B cell (primary cell): ENCODE measurements at regions not wholly inside any gene's neighbourhood (a gene's known extent, or its start where the extent isn't known, plus 50 kb on each side); places are given as distances from the start of the nearest gene placed in this dataset.

ENCODE experiments used
- ATAC-seq: fragments of 200-7000 bp; cut with Tn5 transposase; one replicate; pipeline ENCODE4 v1.10.0; 2021; ENCODE audit warnings: low read depth, mild to moderate bottlenecking, moderate number of reproducible peaks, moderate library complexity
- CTCF ChIA-PET: fragments of 350-600 bp; sonication (Branson Sonifier 250); formaldehyde crosslinking; loops from one replicate; lab custom pipeline; 2021; ENCODE audit warnings: antibody characterized with exemption, inconsistent platforms; lab: Charles Lee
- POLR2A ChIA-PET: fragments of 350-600 bp; sonication (Branson Sonifier 250); formaldehyde crosslinking; loops from one replicate; lab custom pipeline; 2021; ENCODE audit warnings: antibody characterized with exemption; lab: Charles Lee
- DNase-seq: peaks from one replicate; pipeline ENCODE4 v3.0.0; 2013
- H2AFZ ChIP-seq: 2 replicates; pipeline ENCODE4 v1.6.1; 2012; ENCODE audit warnings: mild to moderate bottlenecking, low read depth, low read length; ENCODE audit not compliant: insufficient read depth, poor library complexity, severe bottlenecking
- H3K27ac ChIP-seq, 2 donors: 1 replicate in 1 of 2; 2 replicates in 1 of 2; pipeline ENCODE4 v1.5.1; 2012 to 2013; ENCODE audit warnings: low read length in 2 of 2, mild to moderate bottlenecking in 2 of 2, moderate library complexity in 1 of 2
- H3K27me3 ChIP-seq, 4 experiments: fragments of 200-600 bp in 1 of 4; sonication (generic) in 1 of 4; replicated peaks in 1 of 4; 1 replicate in 2 of 4; 2 replicates in 2 of 4; pipeline versions ENCODE4 v1.6.1 to v1.7.0; 2013 to 2016; ENCODE audit warnings: low read length in 3 of 4, mild to moderate bottlenecking in 2 of 4, mixed read lengths in 1 of 4, moderate library complexity in 1 of 4; ENCODE audit not compliant: insufficient read depth in 4 of 4, control insufficient read depth in 3 of 4; ENCODE audit errors: control extremely low read depth in 1 of 4
- H3K36me3 ChIP-seq, 2 experiments: replicated peaks in 1 of 2; 1 replicate in 1 of 2; 2 replicates in 1 of 2; pipeline versions ENCODE4 v1.6.1 to v1.7.1; 2013; ENCODE audit warnings: low read length in 1 of 2; ENCODE audit not compliant: insufficient read depth in 2 of 2, control insufficient read depth in 1 of 2; ENCODE audit errors: control extremely low read depth in 1 of 2, extremely low read depth in 1 of 2
- H3K4me1 ChIP-seq, 2 donors: fragments of 200-600 bp in 1 of 2; sonication (generic) in 1 of 2; 1 replicate in 1 of 2; 2 replicates in 1 of 2; pipeline versions ENCODE4 v1.5.1 to v1.6.1; 2013 to 2017; ENCODE audit warnings: low read length in 2 of 2; ENCODE audit not compliant: control insufficient read depth in 2 of 2, insufficient read depth in 2 of 2
- H3K4me2 ChIP-seq: replicated peaks from 2 replicates; pipeline ENCODE3; 2012; ENCODE audit warnings: mild to moderate bottlenecking, low read depth, low read length; ENCODE audit not compliant: poor library complexity, severe bottlenecking
- H3K4me3 ChIP-seq, 5 experiments: fragments of 200-600 bp in 1 of 5; sonication (generic) in 1 of 5; 1 replicate in 3 of 5; 2 replicates in 2 of 5; pipeline versions ENCODE4 v1.5.1 to v1.7.0; 2011 to 2016; ENCODE audit warnings: low read length in 4 of 5, mild to moderate bottlenecking in 4 of 5, low read depth in 2 of 5, control low read depth in 1 of 5, moderate library complexity in 1 of 5; ENCODE audit not compliant: insufficient read depth in 1 of 5; ENCODE audit errors: control extremely low read depth in 1 of 5, extremely low read depth in 1 of 5
- H3K79me2 ChIP-seq: fragments of 200-600 bp; sonication (generic); one replicate; pipeline ENCODE4 v1.6.0; 2016; ENCODE audit warnings: low read length; ENCODE audit not compliant: control insufficient read depth, insufficient read depth
- H3K9ac ChIP-seq: fragments of 200-600 bp; sonication (generic); 2 replicates; pipeline ENCODE4 v1.6.1; 2017; ENCODE audit warnings: mild to moderate bottlenecking, low read length, moderate library complexity
- H3K9me3 ChIP-seq, 3 donors: one replicate each; pipeline versions ENCODE4 v1.6.1 to v1.7.1; 2013; ENCODE audit warnings: low read length in 2 of 3; ENCODE audit not compliant: control insufficient read depth in 2 of 3, insufficient read depth in 1 of 3; ENCODE audit errors: control extremely low read depth in 1 of 3
- H4K20me1 ChIP-seq: 2 replicates; pipeline ENCODE4 v1.6.0; 2012; ENCODE audit warnings: mild to moderate bottlenecking, low read length; ENCODE audit not compliant: insufficient read depth, control insufficient read depth, poor library complexity, severe bottlenecking
- H3K27ac Mint-ChIP-seq: one replicate; pipeline ENCODE4 v1.8.0; 2021; ENCODE audit warnings: mixed read lengths
- H3K27me3 Mint-ChIP-seq: one replicate; pipeline ENCODE4 v1.8.0; 2021; ENCODE audit warnings: mixed read lengths
- H3K4me1 Mint-ChIP-seq: one replicate; pipeline ENCODE4 v1.8.0; 2021; ENCODE audit warnings: mixed read lengths
- H3K4me3 Mint-ChIP-seq: one replicate; pipeline ENCODE4 v1.8.0; 2021; ENCODE audit warnings: mixed read lengths
- H3K9me3 Mint-ChIP-seq: one replicate; pipeline ENCODE4 v1.8.0; 2022; ENCODE audit warnings: mixed read lengths; ENCODE audit not compliant: insufficient read depth
- EZH2 ChIP-seq: IDR thresholded peaks from 2 replicates; pipeline ENCODE4 v1.6.1; 2012; ENCODE audit warnings: borderline replicate concordance, low read depth, mild to moderate bottlenecking, moderate library complexity, low read length; ENCODE audit not compliant: insufficient read depth, poor library complexity, severe bottlenecking
- WGBS: methylation state at CpG from one replicate; pipeline ENCODE4 v1.1.5; 2013; ENCODE audit warnings: missing lambda C conversion rate; ENCODE audit not compliant: insufficient coverage; 5-methylcytosine and 5-hydroxymethylcytosine counted together
- intact Hi-C: fragments of 100-400 bp; cut with micrococcal nuclease; formaldehyde crosslinking; loops from one replicate; pipeline ENCODE4 v1.10.0; 2022
- TF ChIP-seq, protein P1 (sequence below): fragments of 200-600 bp; IDR thresholded peaks from one replicate; pipeline ENCODE4 v1.8.0; 2022; ENCODE audit warnings: antibody characterized with exemption, mild to moderate bottlenecking

DNA sequence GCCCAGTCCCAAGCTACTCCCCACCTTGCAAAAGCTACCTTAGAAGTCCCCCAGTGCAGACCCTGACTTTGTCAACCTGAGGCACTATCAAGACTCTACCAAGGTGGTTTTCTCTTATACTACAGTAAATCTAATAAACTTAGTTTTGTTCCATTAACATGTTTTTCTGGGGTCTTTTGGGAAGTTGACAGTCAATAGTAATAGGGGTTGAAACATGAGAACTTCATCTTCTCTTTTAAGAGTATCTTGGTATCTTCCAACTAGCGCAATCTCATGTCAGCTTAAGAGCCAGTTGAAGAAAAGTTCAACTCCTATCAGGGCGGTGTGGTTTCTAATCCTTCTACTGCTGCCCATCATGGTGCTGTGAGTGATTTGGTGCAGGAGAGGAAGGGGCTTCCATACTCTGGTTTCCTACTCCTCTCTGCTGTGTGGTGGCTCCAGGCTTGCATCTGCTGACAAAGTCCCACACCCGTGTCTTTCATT is 164.2 kb downstream of the FOXA2 start:
- Mint-ChIP-seq H3K4me3 (no peak overlapping the region), H3K9me3 (no peaks in the 10 kb centered on the region), H3K27me3 (peaks cover 4% of the 10 kb centered on the region), H3K4me1 (no peaks in the 10 kb centered on the region), H3K27ac (no peak overlapping the region)
- Histone ChIP-seq H3K4me2 (no peak overlapping the region), H3K27me3 (no peaks in the 10 kb centered on the region), H3K4me1 (no peaks in the 10 kb centered on the region), H4K20me1 (no peaks in the 10 kb centered on the region), H3K36me3 (no peaks in the 10 kb centered on the region), H3K79me2 (no peaks in the 10 kb centered on the region), H2AFZ (no peak overlapping the region), H3K4me3 (no peak overlapping the region), H3K9ac (no peak overlapping the region), H3K27ac (no peak overlapping the region), H3K9me3 (no peaks in the 10 kb centered on the region)
- 91% methylated on average over 2 of the region's 3 CpGs for WGBS
- ChIA-PET CTCF (no interaction called here), POLR2A (no interaction called here)
- DNase-seq (no peak), ATAC-seq (no peak)
- intact Hi-C loops = no loop called here
- no peak for TF ChIP-seq EZH2
- TF ChIP-seq, protein P1, sequence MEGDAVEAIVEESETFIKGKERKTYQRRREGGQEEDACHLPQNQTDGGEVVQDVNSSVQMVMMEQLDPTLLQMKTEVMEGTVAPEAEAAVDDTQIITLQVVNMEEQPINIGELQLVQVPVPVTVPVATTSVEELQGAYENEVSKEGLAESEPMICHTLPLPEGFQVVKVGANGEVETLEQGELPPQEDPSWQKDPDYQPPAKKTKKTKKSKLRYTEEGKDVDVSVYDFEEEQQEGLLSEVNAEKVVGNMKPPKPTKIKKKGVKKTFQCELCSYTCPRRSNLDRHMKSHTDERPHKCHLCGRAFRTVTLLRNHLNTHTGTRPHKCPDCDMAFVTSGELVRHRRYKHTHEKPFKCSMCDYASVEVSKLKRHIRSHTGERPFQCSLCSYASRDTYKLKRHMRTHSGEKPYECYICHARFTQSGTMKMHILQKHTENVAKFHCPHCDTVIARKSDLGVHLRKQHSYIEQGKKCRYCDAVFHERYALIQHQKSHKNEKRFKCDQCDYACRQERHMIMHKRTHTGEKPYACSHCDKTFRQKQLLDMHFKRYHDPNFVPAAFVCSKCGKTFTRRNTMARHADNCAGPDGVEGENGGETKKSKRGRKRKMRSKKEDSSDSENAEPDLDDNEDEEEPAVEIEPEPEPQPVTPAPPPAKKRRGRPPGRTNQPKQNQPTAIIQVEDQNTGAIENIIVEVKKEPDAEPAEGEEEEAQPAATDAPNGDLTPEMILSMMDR = no peak

DNA sequence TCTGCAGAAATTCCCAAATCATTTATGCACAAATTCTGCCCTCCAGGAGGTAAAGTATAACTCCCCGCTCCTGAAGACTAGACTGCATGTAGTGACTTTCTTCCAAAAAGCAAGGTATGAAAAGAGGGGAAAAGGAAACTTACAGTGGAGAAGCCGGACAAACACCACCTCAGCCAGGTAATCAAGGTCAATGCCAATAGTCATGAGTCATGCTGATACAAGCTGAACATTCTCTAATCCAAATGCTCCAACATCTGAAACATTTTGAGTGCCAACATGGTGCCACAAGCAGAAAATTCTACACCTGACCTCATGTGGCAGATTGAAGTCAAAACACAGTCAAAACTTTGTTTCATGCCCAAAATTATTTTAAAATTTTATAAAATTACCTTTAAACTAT is 165.6 kb downstream of the FOXA2 start:
- no peaks in the 10 kb centered on the region for H3K4me1 Mint-ChIP-seq
- ATAC-seq (no peak), DNase-seq (no peak)
- H3K4me3 ChIP-seq = no peak overlapping the region
- H3K27me3 ChIP-seq = no peaks in the 10 kb centered on the region
- no peaks in the 10 kb centered on the region for H3K4me1 ChIP-seq
- no peak overlapping the region for H3K27ac Mint-ChIP-seq
- no peaks in the 10 kb centered on the region for H4K20me1 ChIP-seq
- no peaks in the 10 kb centered on the region for H3K9me3 Mint-ChIP-seq
- no peaks in the 10 kb centered on the region for H3K9me3 ChIP-seq
- H3K27me3 Mint-ChIP-seq = peaks cover 4% of the 10 kb centered on the region
- ChIA-PET CTCF (no interaction called here), POLR2A (no interaction called here)
- no peak overlapping the region for H3K4me2 ChIP-seq
- no CpG with 5 or more reads among the region's 2 CpGs for WGBS
- no peak for TF ChIP-seq EZH2
- TF ChIP-seq, protein P1 = no peak
- H3K9ac ChIP-seq = no peak overlapping the region
- no peak overlapping the region for H3K27ac ChIP-seq
- H3K36me3 ChIP-seq = no peaks in the 10 kb centered on the region
- H3K4me3 Mint-ChIP-seq = no peak overlapping the region
- no peaks in the 10 kb centered on the region for H3K79me2 ChIP-seq
- no peak overlapping the region for H2AFZ ChIP-seq
- intact Hi-C loops = no loop called here
